IgD-negative memory B cell (primary cell): ENCODE measurements at regions not wholly inside any gene's neighbourhood (a gene's known extent, or its start where the extent isn't known, plus 50 kb on each side); places are given as distances from the start of the nearest gene placed in this dataset.
A peak's percentile ranks its signal among the peaks of the same experiment; 100 is the strongest.

Experiments
- H3K27ac Mint-ChIP-seq, 3 donors: one replicate each; pipeline ENCODE4 v1.8.0; 2020 to 2022; ENCODE audit warnings: mild to moderate bottlenecking in 3 of 3, mixed read lengths in 3 of 3, moderate library complexity in 1 of 3
- H3K27me3 Mint-ChIP-seq: one replicate; pipeline ENCODE4 v1.8.0; 2021; ENCODE audit warnings: mixed read lengths
- H3K36me3 Mint-ChIP-seq: one replicate; pipeline ENCODE4 v1.8.0; 2020; ENCODE audit warnings: mild to moderate bottlenecking, mixed read lengths
- H3K4me1 Mint-ChIP-seq, 3 donors: one replicate each; pipeline ENCODE4 v1.8.0; 2020 to 2022; ENCODE audit warnings: mixed read lengths in 3 of 3, mild to moderate bottlenecking in 1 of 3
- H3K4me3 Mint-ChIP-seq, 4 donors: one replicate each; pipeline ENCODE4 v1.8.0; 2020 to 2022; ENCODE audit warnings: mild to moderate bottlenecking in 4 of 4, mixed read lengths in 4 of 4, moderate library complexity in 3 of 4
- H3K9me3 Mint-ChIP-seq, 3 donors: one replicate each; pipeline ENCODE4 v1.8.0; 2020 to 2021; ENCODE audit warnings: mixed read lengths in 3 of 3, mild to moderate bottlenecking in 1 of 3

DNA sequence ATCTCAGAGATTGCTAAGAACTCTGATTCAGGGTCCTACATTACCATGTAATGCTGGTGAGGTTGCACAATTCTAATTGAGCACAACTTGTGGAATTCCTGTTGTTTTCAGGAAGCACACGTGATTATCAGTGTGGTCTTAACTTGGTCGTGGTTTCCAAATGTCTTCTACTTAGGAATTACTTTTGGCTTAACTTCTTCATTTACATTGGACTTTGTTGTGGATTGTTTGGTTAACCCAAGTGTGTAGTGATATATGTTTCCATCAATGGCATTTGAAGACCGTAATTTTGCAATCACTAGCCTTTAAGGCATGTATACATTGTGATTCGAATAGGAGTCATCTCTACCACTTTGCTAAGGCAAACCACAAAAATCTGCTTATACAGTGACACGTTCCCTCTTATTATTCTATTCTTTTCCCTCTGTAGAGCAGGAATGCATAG, 373.3 kb downstream of the IRS1 start:
- Mint-ChIP-seq H3K4me3 (no peak overlapping the region), H3K27me3 (no peaks in the 10 kb centered on the region), H3K36me3 (no peaks in the 10 kb centered on the region), H3K4me1 (peaks cover 8 to 19% (median 13%) of the 10 kb centered on the region in 3 donors), H3K27ac (no peak overlapping the region), H3K9me3 (no peaks in the 10 kb centered on the region)

DNA sequence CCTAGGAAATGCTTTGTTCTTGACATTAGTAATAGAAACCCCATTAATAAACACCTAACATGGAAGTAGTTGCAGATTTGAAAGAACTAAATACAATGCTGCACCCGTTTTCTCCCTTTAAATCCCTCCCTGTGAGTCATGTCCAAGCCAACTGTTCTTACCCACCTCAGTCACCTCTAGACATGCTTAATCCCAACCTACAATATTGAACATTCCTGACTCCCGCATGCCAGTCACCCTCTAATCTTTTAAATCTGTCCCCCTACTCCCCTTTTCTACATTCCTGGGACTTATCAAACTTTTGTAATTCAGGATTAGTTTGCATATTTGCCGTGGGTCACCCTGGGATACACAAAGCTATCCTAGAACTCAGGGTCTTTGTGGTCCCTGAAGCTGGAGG, 374.6 kb downstream of the IRS1 start:
- H3K27me3 Mint-ChIP-seq, result no peaks in the 10 kb centered on the region
- H3K4me1 Mint-ChIP-seq, result peaks cover 8 to 19% (median 14%) of the 10 kb centered on the region in 3 donors
- H3K27ac Mint-ChIP-seq, result no peak overlapping the region
- H3K9me3 Mint-ChIP-seq, result no peaks in the 10 kb centered on the region
- peak overlapping the region in 1 of 4 donors; percentile 69 for H3K4me3 Mint-ChIP-seq
- no peaks in the 10 kb centered on the region for H3K36me3 Mint-ChIP-seq

DNA sequence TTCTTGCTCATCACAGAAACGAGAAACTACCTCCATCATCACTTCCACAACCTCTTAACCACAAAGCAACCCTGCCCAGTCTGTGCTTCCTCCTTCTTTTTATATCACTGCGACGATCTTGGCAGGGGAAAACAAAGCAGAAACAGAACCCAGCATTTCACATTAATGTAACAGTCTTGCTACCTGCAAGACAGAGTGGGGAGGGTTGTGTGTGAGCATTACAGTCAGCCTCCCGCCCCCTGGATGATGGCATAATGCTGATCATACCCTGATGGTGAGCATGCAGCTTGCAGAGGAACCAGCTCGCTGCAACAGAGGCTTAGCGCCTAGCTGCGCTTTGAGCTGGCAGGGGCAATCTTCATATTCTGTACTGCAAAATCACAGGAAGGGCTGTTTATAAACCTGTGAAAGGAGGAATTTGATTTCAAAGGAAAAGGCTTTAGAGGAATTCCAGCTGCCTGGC, 376.1 kb downstream of the IRS1 start:
- H3K9me3 Mint-ChIP-seq, result no peaks in the 10 kb centered on the region
- no peak overlapping the region for H3K27ac Mint-ChIP-seq
- peak overlapping the region in 3 of 4 donors; percentile 34 to 61 (median 55) for H3K4me3 Mint-ChIP-seq
- no peaks in the 10 kb centered on the region for H3K36me3 Mint-ChIP-seq
- H3K4me1 Mint-ChIP-seq, result peaks cover 8 to 19% (median 14%) of the 10 kb centered on the region in 3 donors
- no peaks in the 10 kb centered on the region for H3K27me3 Mint-ChIP-seq

DNA sequence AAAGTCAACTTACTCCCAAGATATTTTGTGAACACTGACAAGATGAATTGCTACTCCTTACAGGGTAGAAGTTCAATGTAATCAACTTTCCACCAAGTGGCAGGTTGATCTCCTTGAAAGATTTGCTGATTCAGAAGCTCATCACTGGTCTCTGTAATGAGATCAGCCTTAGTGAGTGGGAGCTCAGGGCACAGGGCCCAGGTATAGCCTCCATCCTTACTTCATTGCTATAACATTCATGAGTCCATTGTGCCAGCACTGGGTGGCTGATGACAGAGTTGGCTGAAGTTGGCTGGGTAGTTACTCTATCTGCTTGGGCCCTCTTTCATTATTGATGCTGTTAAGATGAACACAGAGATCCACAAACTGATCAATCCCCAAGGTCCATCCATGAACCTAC, 379.0 kb downstream of the IRS1 start:
- peaks cover 8 to 19% (median 14%) of the 10 kb centered on the region in 3 donors for H3K4me1 Mint-ChIP-seq
- peak overlapping the region in 1 of 4 donors; percentile 7 for H3K4me3 Mint-ChIP-seq
- no peaks in the 10 kb centered on the region for H3K9me3 Mint-ChIP-seq
- H3K27me3 Mint-ChIP-seq, result no peaks in the 10 kb centered on the region
- no peaks in the 10 kb centered on the region for H3K36me3 Mint-ChIP-seq
- H3K27ac Mint-ChIP-seq, result peak overlapping the region in 1 of 3 donors; percentile 73

DNA sequence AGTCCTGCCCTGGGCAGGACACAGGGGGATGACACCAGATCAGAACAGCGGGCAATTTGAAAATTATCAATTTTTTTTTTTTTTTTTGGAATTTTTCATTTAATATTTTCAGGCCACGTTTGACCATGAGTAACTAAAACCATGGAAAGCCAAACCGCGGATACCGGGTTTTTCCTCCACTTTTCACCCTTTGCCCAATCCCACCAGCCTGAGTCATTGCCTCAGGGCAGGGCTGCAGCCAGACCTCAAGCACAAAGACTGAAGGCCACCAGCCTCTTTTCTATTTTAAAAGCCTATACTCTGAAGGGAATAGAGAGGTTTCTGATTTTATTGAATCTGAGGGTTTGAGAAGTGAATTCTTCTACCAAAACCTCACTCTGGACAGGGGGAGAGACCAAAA, 381.1 kb downstream of the IRS1 start:
- H3K27me3 Mint-ChIP-seq, result no peaks in the 10 kb centered on the region
- H3K9me3 Mint-ChIP-seq, result no peaks in the 10 kb centered on the region
- no peak overlapping the region for H3K27ac Mint-ChIP-seq
- no peak overlapping the region for H3K4me3 Mint-ChIP-seq
- H3K4me1 Mint-ChIP-seq, result peaks cover 7 to 9% (median 8%) of the 10 kb centered on the region in 3 donors
- peaks cover 4% of the 10 kb centered on the region for H3K36me3 Mint-ChIP-seq

DNA sequence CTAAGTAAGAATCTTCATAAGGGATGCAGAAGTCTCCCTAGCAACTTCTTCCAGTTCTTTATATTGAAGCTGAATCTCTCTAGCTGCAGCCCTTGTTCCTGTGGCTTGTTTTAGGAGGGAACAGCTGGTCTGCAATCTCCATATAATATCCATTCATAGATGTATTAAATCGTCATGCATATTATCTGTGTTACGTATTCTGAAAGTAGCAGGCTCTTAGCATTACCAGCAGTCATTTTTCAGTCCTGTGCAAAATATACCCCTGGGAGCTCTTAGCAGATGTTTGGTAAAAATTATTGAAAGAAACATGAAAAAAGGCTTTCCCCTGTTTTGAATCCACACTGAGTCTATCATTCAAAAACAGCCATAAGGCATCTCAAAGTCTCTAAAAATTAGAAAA, 385.3 kb downstream of the IRS1 start:
- H3K4me3 Mint-ChIP-seq, result no peak overlapping the region
- no peaks in the 10 kb centered on the region for H3K27me3 Mint-ChIP-seq
- H3K36me3 Mint-ChIP-seq, result peaks cover 4% of the 10 kb centered on the region
- H3K27ac Mint-ChIP-seq, result no peak overlapping the region
- H3K4me1 Mint-ChIP-seq, result peaks cover 0 to 5% (median 0%) of the 10 kb centered on the region in 3 donors
- peaks cover 0 to 2% (median 0%) of the 10 kb centered on the region in 3 donors for H3K9me3 Mint-ChIP-seq

DNA sequence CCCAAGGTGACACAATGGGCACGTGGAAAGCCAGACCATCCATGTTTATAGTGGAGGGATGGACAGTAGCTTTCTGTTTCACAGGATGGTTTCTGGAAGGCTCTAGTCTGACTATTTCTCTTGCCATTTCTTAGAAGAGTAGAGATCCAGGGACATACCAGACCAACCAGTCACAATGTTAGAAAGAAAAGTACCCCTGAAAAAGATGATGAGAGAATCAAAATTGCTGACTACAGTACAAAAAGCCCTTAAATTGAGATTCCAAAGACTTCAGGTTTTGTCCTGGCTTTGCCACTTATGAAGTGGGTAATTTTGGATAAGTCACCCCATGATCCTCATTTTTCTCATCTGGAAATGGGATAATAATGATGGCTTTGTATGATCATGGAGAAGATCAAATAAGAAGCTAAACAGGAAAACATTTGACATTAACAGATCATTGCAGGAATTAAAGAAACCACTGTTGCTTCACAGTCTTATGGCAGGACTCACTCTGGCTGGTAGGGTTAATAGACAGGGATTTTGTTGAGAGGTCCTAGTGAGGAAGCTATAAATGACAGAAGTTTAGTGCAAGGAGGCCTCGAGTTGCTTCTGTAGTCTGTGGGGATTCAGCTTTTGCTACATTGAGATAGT, 386.0 kb downstream of the IRS1 start:
- Mint-ChIP-seq H3K9me3 (peaks cover 0 to 2% (median 0%) of the 10 kb centered on the region in 3 donors), H3K27me3 (no peaks in the 10 kb centered on the region), H3K4me3 (no peak overlapping the region), H3K27ac (no peak overlapping the region), H3K4me1 (peaks cover 0 to 5% (median 0%) of the 10 kb centered on the region in 3 donors), H3K36me3 (peaks cover 4% of the 10 kb centered on the region)

DNA sequence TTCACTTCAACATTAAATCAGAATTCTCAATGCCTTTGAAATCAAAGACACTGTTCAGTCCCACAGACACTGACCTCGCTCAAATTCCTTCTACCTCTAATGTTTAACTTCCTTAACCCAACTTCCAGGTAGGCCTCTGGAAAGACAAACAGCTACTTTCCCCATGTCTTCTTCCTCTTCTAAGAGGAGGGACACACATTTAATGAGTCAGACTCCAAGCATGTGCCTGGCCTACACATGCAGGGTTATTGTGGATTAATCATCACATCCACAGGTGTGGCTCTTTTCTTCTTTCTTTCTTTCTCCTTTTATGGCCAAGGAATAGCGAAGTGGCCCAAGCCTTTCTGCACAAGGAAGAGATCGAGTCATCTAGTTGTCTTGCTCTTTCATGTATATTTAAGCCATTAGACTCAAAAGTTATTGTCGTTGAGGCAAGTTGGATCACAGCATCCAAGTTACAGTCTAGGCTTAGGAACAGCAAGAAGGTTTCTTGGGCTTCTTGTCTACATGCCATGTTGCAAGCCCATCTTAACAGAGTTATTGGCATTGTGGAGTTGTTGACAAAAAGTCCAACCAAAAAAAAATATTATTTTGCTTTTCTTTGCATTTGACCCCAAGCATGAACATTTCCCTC, 387.8 kb downstream of the IRS1 start:
- no peaks in the 10 kb centered on the region for H3K27me3 Mint-ChIP-seq
- peaks cover 0 to 2% (median 0%) of the 10 kb centered on the region in 3 donors for H3K9me3 Mint-ChIP-seq
- H3K27ac Mint-ChIP-seq, result no peak overlapping the region
- no peak overlapping the region for H3K4me3 Mint-ChIP-seq
- H3K4me1 Mint-ChIP-seq, result peaks cover 0 to 5% (median 0%) of the 10 kb centered on the region in 3 donors
- peaks cover 4% of the 10 kb centered on the region for H3K36me3 Mint-ChIP-seq

DNA sequence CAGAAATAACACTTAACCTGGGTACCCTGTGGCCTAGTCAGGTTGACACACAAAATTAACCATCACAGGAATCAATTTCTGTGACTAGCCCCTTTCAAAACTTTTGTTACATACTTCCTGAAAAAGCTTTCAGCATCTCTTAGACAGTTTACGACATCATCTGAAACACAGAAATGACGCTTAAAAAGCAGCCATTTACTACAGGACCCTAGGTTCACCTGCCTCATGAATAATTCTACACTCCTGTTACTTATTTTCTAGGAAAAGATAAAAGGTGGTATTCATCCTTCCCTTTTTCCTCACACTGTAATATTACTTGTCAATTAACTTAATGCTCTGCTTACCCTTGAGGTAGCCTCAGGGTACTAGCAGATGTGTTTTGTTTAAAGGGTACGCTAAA, 388.4 kb downstream of the IRS1 start:
- H3K4me1 Mint-ChIP-seq, result peaks cover 0 to 10% (median 3%) of the 10 kb centered on the region in 3 donors
- H3K4me3 Mint-ChIP-seq, result no peak overlapping the region
- peaks cover 4% of the 10 kb centered on the region for H3K36me3 Mint-ChIP-seq
- H3K9me3 Mint-ChIP-seq, result peaks cover 0 to 2% (median 0%) of the 10 kb centered on the region in 3 donors
- H3K27ac Mint-ChIP-seq, result no peak overlapping the region
- no peaks in the 10 kb centered on the region for H3K27me3 Mint-ChIP-seq

DNA sequence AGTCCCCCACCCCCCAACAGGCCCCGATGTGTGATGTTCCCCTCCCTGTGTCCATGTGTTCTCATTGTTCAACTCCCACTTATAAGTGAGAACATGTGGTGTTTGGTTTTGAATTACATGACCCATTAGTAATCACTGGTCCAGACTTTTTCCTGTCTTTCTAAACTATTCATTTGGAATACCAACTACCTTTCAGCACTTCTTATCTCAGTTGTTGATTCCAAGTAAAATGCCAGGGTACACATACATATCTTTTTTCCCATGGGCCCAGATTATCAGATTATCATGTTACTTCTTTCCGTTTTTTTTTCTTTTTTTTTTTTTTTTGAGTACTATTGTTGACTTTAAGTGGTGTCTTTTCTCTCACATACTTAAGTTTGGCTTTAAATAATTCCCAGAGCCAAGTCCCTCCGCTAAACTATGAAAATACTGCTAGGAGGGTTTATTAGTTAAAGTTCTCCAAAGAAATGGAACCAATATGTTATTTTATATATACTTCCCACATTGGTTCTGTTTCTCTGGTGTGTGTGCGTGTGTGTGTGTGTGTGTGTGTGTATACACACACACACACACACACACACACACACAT, 389.3 kb downstream of the IRS1 start:
- Mint-ChIP-seq H3K36me3 (peaks cover 4% of the 10 kb centered on the region), H3K27ac (no peak overlapping the region), H3K9me3 (peaks cover 0 to 2% (median 0%) of the 10 kb centered on the region in 3 donors), H3K27me3 (no peaks in the 10 kb centered on the region), H3K4me1 (peaks cover 0 to 10% (median 3%) of the 10 kb centered on the region in 3 donors), H3K4me3 (no peak overlapping the region)

DNA sequence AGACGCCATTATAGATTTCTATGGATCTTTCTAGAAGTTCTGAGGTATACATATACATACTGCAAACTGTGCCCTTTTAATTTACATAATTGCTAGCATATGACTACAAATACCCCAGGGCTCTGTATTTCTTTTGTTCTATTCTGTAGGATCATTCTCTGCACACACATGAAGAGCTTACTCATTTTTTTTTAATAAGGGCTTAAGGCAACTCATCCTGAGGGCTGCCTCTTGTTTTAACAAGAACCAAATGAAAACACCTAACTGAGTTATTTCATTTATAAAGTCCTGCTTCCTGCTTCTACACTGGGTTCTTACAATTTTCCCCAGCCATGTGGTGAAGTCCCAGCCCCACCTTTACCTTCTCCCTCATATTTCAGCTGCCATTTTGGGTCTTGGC, 390.5 kb downstream of the IRS1 start:
- no peaks in the 10 kb centered on the region for H3K36me3 Mint-ChIP-seq
- no peak overlapping the region for H3K27ac Mint-ChIP-seq
- H3K4me1 Mint-ChIP-seq, result peaks cover 0 to 5% (median 3%) of the 10 kb centered on the region in 3 donors
- H3K27me3 Mint-ChIP-seq, result no peaks in the 10 kb centered on the region
- H3K9me3 Mint-ChIP-seq, result peaks cover 0 to 2% (median 0%) of the 10 kb centered on the region in 3 donors
- H3K4me3 Mint-ChIP-seq, result no peak overlapping the region

DNA sequence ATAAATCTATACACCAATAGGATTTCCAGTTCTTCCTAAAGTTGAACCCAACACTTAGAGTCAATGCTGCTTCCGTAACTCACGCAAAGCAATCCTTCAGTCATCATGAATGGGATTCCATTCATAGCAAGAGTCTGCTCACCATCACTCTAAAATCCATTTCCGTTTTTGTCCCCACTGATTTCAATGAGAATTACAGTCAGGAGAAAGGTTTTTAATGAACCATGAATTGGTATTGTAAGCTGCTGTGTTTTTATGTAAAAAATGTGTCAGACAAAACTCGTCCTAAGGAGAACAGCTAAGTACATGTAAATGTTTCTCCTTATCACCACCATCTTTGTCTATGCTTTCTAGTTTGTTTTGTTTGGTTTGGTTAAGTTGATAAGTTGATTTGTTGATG, 391.5 kb downstream of the IRS1 start:
- no peaks in the 10 kb centered on the region for H3K27me3 Mint-ChIP-seq
- no peak overlapping the region for H3K4me3 Mint-ChIP-seq
- H3K36me3 Mint-ChIP-seq, result no peaks in the 10 kb centered on the region
- H3K27ac Mint-ChIP-seq, result no peak overlapping the region
- peaks cover 0 to 5% (median 3%) of the 10 kb centered on the region in 3 donors for H3K4me1 Mint-ChIP-seq
- H3K9me3 Mint-ChIP-seq, result peaks cover 0 to 2% (median 0%) of the 10 kb centered on the region in 3 donors

DNA sequence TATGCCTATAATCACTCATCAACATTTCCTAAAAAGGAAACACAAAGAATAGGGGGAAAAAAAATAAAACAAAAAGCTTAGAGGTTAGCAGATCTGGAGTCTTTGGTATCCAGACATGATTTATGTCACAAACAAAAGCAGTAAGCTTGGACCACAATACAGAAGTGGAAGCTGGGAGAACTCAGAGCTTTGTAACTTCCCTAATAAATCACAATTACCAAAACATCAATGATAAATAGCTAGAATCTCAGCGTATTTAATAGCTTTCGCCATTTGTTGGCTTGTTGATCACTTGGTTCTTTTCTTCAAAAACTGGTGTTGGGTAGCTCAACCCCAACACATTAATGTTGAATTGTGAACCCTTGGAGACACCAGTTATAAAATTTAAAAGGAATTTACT, 392.5 kb downstream of the IRS1 start:
- Mint-ChIP-seq H3K9me3 (no peaks in the 10 kb centered on the region), H3K4me3 (no peak overlapping the region), H3K36me3 (no peaks in the 10 kb centered on the region), H3K27me3 (no peaks in the 10 kb centered on the region), H3K4me1 (peaks cover 0 to 5% (median 3%) of the 10 kb centered on the region in 3 donors), H3K27ac (no peak overlapping the region)

DNA sequence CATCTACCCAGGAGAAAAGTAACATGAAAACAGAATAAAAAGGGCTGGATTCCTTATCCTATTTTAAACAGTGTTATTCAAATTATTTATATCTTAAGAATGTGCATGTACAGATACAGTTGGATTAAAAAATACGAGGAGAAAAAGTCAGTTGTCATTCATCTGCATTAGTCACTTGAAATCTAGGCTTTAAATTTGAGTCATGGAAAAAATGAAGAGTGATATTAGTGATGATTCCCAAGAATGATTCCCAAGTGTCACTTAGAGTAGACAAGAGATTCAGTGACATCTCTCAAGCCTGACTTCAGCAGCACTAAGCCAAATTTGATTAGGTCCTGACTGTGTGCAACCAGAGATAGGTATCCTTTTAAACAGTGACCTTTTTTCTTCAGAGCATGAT, 394.2 kb downstream of the IRS1 start:
- H3K36me3 Mint-ChIP-seq, result no peaks in the 10 kb centered on the region
- H3K4me1 Mint-ChIP-seq, result peaks cover 0 to 5% (median 3%) of the 10 kb centered on the region in 3 donors
- no peaks in the 10 kb centered on the region for H3K27me3 Mint-ChIP-seq
- H3K27ac Mint-ChIP-seq, result no peak overlapping the region
- no peaks in the 10 kb centered on the region for H3K9me3 Mint-ChIP-seq
- H3K4me3 Mint-ChIP-seq, result no peak overlapping the region

DNA sequence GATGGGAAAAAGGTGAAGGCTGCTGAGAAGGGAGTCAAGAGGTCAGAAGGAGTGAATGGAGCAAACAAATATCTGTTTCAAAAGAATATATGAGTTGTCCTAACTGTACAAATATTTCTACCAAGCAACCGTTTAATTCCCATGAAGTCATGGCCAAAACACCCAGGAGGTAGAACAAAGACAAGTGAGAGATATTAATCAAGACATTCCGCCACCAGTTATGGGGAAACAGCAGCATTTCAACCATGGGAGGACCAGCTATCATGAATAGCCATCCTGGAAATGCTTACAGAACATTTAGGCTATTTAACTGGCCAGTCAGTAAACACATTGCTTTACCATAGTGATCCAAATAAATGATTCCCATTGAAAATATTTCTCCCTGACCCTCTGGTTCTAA, 396.3 kb downstream of the IRS1 start:
- Mint-ChIP-seq H3K9me3 (no peaks in the 10 kb centered on the region), H3K4me1 (peaks cover 0 to 5% (median 3%) of the 10 kb centered on the region in 3 donors), H3K27ac (no peak overlapping the region), H3K4me3 (no peak overlapping the region), H3K36me3 (no peaks in the 10 kb centered on the region), H3K27me3 (no peaks in the 10 kb centered on the region)
